Type B pancreatic cell (in vitro differentiated cells): ENCODE measurements at regions not wholly inside any gene's neighbourhood (a gene's known extent, or its start where the extent isn't known, plus 50 kb on each side); places are given as distances from the start of the nearest gene placed in this dataset.
A peak's percentile ranks its signal among the peaks of the same experiment; 100 is the strongest.

Experiments used
- DNase-seq: peaks from one replicate; pipeline ENCODE4 v3.0.0; 2021; ENCODE audit warnings: mixed read lengths; ENCODE audit not compliant: unreplicated experiment; ENCODE audit errors: extremely low spot score
- H3K27ac Mint-ChIP-seq: 2 replicates; pipeline ENCODE4 v1.8.0; 2021; ENCODE audit warnings: mild to moderate bottlenecking, mixed read lengths
- H3K27me3 Mint-ChIP-seq: 2 replicates; pipeline ENCODE4 v1.8.0; 2021; ENCODE audit warnings: mixed read lengths
- H3K36me3 Mint-ChIP-seq: 2 replicates; pipeline ENCODE4 v1.8.0; 2021; ENCODE audit warnings: mixed read lengths
- H3K4me1 Mint-ChIP-seq: one replicate; pipeline ENCODE4 v1.8.0; 2021; ENCODE audit warnings: mixed read lengths; ENCODE audit not compliant: unreplicated experiment
- H3K4me3 Mint-ChIP-seq: 2 replicates; pipeline ENCODE4 v1.8.0; 2021; ENCODE audit warnings: mild to moderate bottlenecking, mixed read lengths
- H3K9me3 Mint-ChIP-seq: 2 replicates; pipeline ENCODE4 v1.8.0; 2021; ENCODE audit warnings: mixed read lengths
- CTCF ChIP-seq: fragments of 200-600 bp; sonication (generic); conservative IDR thresholded peaks from 2 replicates; pipeline ENCODE4 v1.5.0; 2021; ENCODE audit warnings: antibody characterized with exemption, mild to moderate bottlenecking

- DNase-seq: no peak
- Mint-ChIP-seq H3K4me1 (peaks cover 14% of the 10 kb centered on the region), H3K27ac (peak overlapping the region; percentile 23), H3K4me3 (peak overlapping the region; percentile 12), H3K9me3 (no peaks in the 10 kb centered on the region), H3K36me3 (no peaks in the 10 kb centered on the region), H3K27me3 (peaks cover 27% of the 10 kb centered on the region)
- TF ChIP-seq CTCF: no peak
Measured at GRCh38 chr15:59885832-59886231, 118.3 kb upstream of the FOXB1 start.

- no peaks in the 10 kb centered on the region for H3K9me3 Mint-ChIP-seq
- peaks cover 26% of the 10 kb centered on the region for H3K27me3 Mint-ChIP-seq
- H3K27ac Mint-ChIP-seq: no peak overlapping the region
- DNase-seq: no peak
- no peaks in the 10 kb centered on the region for H3K36me3 Mint-ChIP-seq
- no peak for TF ChIP-seq CTCF
- no peak overlapping the region for H3K4me3 Mint-ChIP-seq
- no peaks in the 10 kb centered on the region for H3K4me1 Mint-ChIP-seq
Measured at GRCh38 chr15:59879506-59880265, 124.4 kb upstream of the FOXB1 start.

- H3K9me3 Mint-ChIP-seq: no peaks in the 10 kb centered on the region
- no peaks in the 10 kb centered on the region for H3K36me3 Mint-ChIP-seq
- no peak for TF ChIP-seq CTCF
- H3K4me3 Mint-ChIP-seq: no peak overlapping the region
- no peaks in the 10 kb centered on the region for H3K4me1 Mint-ChIP-seq
- H3K27ac Mint-ChIP-seq: no peak overlapping the region
- peaks cover 36% of the 10 kb centered on the region for H3K27me3 Mint-ChIP-seq
- DNase-seq: no peak
Measured at GRCh38 chr15:59876140-59876539, 128.0 kb upstream of the FOXB1 start.

- Mint-ChIP-seq H3K4me1 (no peaks in the 10 kb centered on the region), H3K27me3 (peaks cover 34% of the 10 kb centered on the region), H3K9me3 (no peaks in the 10 kb centered on the region), H3K4me3 (no peak overlapping the region), H3K27ac (no peak overlapping the region), H3K36me3 (no peaks in the 10 kb centered on the region)
- DNase-seq: no peak
- no peak for TF ChIP-seq CTCF
Measured at GRCh38 chr15:59873644-59874272, 130.4 kb upstream of the FOXB1 start.

GRCh38 chr15:59867086-59867855, 136.8 kb upstream of the FOXB1 start:
- TF ChIP-seq CTCF: no peak
- DNase-seq: no peak
- Mint-ChIP-seq H3K27me3 (peaks cover 21% of the 10 kb centered on the region), H3K27ac (no peak overlapping the region), H3K36me3 (no peaks in the 10 kb centered on the region), H3K4me3 (no peak overlapping the region), H3K4me1 (no peaks in the 10 kb centered on the region), H3K9me3 (no peaks in the 10 kb centered on the region)
